ENCODE measurements at regions not wholly inside any gene's neighbourhood (a gene's known extent, or its start where the extent isn't known, plus 50 kb on each side); places are given as distances from the start of the nearest gene placed in this dataset.

DNA sequence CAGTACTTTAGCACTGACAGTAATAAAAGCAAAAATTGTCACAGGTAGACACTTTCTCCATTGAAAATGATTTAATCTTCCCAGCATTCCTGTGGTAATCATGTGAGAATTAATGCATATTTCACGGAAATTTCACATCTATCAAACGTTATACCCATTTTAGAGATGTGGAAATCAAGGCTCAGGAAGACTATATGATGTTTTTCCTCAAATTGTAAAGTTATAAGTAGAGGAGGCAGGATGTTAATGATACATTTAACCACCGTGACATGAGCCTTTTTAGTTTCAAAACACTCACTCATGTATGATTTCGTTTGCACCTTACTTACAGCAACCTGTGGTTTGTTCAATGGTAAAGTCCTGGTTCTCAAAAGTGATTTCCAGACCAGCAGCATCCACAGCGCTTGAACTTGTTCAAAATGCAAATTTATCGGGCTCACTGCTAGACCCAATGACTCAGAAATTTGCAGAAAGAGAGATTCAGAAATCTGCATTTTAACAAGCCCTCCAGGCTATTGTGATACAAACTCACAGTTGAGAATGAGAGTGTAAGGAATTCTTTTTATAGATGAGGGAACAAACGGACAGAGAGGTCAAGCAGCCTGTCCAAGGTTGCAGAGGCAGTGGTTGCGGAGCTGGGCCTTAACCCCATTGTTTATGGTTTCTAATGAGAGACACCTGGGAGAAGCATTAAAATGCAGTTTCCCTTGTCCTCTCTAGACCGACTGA is 654.8 kb upstream of the TBX3 start:
- DNase-seq: no peak

DNA sequence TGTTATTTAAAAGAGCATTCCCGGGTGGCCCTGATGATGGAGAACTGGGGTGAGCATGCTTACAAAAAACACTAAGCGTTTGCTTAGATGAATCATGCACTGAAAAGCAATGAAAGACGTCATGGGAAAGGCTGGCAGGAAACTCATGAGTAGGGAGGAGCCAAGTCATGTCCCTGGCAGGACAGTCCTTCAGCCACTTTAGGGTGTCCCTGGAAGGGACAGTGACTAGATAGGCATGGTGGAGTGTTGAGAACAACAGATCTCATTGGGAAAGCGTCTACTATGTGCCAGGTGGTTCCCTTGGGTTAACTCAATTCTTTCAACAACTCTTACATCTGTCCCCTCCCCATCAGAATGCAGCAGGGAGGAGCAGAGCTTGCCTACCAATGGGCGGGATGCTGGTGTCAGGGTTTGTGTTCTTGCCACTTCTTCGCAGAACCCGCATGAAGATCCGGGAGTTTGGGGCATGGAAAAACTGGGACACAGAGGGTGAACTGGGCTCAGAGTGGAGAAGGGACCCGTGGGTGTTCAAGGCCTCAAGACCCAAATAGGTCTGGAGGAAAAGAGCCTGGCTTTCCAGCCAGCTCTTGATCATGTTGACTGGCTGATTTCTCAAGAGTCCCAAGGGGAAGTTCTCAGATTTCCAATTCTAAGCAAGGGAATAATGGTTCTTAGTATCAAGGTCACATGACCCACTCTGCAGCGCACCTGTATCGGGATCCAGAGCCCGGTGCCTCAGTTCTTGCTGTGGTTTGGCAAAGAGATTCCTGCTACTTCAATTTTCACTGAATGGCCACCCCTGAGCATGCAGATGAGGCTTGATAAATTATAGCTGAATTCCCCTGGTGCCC is 653.9 kb upstream of the TBX3 start:
- peak; percentile 92 for DNase-seq

DNA sequence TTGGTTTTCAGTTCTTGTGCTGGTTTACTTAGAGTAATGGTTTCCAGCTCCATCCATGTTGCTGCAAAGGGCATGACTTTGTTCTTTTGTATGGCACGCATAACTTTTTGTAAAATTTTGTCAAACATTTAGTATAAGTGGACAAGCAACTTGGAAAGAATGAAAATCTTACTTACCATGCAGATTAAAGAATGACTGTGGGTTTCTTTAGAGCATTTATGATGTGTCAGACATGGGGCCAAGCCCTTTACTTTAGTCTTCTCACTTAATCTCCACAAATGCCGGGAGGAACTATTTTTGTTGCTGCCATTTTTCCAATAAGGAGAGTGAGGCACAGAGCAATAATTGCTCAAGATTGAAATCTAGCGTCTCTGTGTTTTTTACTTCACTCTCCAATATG is 652.5 kb upstream of the TBX3 start:
- no peak for DNase-seq

DNA sequence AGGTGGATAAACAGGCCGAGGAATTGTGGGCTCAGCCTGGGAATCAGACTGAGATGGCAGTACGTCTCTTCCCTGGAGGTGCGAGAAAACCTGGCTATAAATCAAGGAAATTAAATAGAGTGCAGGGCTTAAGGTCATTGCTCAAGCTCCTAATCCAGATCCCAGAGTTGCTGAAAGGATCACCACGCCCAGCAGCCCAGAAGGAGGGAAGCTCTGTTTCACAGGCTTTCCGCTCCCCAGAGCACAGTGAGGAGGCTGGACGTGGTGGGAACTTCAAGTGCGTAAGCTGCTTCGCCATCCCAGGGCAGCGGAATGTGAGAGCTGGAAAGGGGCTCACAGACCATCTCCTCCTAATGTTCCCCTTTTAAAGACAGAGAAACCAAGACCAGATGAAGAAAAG is 651.6 kb upstream of the TBX3 start:
- DNase-seq: no peak

DNA sequence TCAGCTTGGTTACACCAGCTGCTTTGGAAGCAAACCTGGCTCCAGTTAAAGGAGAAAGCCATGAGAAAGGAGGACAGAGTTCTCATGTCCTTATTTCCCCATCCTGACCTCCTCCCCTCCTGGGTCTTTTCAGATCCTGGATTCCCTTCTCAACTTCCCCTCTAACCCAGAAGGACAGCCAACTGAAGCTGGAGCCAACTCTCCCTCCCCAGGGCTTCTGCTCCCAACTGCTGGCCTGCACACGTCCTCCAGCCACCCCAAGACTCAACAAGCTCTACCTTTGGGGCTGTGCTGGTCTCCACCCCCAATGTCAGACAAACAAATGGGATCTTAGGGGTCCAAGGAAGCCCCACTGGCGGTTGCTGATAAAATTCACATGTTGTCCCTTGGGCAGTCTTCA is 651.1 kb upstream of the TBX3 start:
- no peak for DNase-seq

DNA sequence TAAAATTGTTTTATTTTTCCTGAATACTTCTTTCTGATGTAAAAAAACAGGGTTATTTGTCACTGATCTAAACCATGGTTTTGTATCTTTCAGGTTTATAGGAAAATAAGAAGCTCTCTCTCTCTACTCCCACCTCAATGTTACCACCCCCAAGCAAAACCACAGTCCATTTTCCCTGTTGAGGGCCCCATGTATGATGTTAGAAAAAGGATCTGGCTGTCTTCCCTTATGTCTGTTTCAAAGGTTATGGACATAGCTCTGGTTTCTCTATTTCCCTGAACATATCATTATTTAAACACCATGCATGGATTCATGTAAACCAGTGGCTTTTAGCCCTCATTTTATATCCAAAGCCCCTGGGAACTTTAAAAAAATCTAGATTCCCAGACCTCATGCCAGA is 649.0 kb upstream of the TBX3 start:
- DNase-seq: no peak

DNA sequence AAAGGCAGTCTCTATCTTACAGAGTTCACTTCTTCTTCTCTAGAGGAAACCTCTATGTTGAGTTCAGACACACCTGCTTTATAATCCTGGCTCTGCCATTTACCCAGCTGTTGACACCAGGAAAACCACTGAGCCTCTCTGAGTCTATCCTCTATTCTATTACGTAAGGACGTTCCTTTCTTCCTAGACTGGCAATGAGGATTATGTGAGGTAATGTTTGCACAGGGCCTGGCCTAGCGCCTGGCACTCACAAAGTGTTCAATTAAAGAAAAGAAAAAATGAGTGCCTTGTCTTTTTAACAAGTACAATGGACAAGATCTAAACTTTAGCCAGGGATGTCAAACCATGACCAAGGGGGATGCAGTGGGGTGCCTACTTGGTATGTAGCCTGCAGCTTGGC is 641.9 kb upstream of the TBX3 start:
- no peak for DNase-seq

DNA sequence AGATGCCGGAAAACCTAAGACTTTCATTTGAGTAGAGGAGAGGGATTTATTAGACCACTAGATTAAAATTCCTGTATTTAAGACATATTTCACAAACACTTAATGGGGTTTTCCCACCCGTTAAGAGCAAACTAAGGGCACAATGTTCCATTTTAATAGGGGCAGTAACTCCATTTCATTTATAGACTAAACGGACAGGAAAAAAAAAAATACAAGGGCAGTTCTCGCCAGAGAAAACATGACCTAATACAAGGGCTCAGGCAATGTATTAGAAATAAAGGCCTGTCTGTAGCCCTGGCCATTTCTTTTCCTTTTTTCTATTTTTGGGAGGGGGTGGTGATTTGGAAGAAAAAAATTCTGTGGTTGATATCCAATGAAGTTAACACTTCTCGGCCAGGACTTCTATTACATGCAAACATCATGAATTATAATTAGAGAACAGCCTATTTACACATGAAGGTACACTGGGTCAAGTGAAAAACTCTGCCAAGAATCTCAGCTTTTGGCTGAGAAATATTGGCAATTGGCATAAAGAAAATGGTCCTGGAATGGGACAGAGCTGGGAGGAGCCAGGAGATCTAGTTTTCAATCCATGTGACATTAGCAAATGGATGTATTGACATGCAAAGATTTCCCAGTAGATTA is 641.1 kb upstream of the TBX3 start:
- no peak for DNase-seq

DNA sequence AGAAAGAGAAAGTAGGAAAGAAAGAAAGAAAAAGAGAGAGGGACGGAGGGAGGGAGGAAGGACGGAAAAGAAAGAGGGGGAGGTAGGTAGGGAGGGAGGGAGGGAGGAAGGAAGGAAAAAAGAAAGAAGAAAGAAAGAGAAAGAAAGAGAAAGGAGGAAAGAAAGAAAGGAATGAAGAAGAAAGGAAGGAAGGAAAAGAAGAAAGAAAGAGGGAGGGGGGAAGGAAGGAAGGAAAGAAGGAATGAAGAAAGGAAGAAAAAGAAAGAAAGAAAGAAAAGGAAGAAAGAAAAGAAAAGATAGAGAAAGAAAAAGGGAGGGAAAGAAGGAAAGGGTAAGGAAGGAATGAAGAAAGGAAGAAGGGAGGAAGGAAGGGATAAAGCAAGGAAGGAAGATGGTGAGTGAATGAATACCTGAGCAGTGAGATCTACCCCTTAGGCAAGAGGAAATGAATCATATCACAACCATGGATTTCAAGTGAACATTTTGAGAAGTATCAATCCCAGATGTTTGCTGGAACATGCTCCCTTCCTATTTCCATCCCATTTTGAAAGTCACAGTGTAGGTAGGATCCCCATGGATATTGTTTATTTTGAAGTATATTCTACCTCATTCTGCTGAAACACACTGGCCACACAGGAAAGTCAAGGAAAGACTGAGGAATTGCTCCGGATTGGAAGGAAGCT is 639.4 kb upstream of the TBX3 start:
- DNase-seq: peak; percentile 85

DNA sequence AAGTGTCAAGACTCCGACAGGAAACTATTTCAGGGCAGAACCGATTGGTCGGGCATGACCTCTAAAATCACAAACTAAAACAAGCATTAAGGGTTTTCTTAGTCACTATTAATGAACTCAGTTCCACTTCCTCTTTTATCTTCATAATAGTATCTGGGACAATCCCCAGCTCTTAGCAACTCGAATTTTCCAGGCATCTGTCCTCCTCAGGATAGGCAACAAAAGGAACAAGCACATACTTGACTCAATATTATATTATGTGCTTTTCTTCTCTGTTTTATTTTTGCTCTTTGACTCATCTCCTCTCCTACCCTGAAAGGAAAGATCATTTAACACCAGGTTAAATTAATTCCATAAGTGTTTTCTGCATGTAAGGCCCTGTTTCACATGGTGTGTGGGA is 638.3 kb upstream of the TBX3 start:
- peak; percentile 74 for DNase-seq

DNA sequence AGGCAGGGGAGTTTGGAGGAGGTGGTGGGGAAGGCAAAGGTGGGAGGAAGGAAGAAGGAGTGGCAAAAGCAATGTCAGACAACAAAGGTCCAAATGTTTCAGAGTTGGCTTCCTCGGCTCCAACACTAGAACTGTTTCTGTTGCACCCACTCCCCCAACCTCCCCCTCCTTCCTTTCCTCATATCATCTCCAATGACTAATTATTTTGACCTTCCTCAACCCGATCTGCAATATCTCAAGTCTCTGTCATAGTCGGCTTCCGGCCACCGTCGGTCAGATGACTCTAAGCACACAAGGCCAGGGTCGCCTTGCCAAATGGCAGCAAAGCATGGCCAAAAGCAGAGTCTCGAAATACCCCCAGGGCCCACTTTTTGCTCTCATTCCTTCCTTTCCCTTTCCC is 637.0 kb upstream of the TBX3 start:
- no peak for DNase-seq

DNA sequence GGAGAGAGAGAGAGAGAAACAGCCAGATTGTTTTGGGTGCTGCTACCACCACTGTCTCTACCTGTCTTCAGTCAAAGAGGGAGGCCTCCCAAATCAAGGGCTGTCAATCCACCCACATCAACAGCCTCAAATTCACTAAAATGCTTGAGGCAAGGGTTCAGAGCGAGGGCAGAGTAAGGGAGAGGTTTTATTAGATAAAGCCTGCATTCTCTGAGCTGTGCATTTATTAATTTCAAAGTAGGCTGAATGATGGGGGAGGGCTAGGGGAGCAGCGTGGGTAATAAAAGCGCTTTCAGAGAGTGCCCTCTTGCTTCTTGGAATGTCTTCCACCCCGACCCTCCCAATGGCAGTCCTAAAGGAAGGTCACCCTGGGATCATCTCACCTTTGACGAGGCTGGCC is 636.5 kb upstream of the TBX3 start:
- no peak for DNase-seq

DNA sequence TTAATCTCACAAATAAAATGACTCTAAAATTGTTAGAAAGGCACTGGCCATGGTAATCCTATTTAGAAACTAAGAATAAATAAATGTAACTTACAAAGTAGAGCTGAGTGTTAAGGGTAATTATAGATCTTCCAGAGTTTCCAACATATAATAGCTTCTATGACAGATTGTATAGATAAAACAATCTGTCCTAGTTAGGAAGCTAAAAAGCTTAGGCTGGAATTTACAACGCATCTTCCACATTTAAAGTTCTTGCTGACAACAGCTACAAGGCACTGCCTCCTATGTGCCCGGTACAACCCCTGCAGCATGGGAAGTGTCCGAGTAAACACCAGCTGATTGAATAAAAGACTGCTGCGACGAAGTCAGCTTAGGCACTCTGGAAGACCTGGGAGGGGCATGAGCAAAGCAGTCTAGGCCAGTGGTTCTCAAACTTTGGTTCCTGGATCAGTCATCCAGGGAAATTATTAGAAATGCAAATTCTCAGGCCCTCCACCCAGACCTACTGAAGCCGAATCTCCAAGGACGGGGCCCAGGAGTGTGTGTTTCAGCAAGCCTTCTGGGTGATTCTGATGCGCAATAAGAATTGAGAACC is 635.6 kb upstream of the TBX3 start:
- DNase-seq: no peak

DNA sequence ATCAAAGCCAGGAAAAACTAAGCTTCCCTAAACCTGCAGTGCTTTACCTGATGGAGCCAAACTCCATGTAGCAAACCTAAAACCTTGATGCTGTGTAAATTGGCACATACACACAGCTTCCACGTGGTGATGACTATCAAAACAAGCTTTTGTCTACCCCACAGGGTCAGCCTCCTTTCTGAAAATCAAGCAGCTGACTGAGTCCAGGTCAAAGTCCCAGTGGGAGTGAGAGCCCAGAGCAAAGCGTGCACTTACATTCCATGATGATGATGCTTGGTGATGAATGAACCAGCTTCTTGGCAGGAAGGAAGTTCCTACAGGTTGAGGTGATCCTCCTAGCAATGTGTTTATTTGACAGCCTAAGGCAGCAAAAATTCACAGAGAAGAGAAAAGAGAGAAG is 630.0 kb upstream of the TBX3 start:
- peak; percentile 69 for DNase-seq

DNA sequence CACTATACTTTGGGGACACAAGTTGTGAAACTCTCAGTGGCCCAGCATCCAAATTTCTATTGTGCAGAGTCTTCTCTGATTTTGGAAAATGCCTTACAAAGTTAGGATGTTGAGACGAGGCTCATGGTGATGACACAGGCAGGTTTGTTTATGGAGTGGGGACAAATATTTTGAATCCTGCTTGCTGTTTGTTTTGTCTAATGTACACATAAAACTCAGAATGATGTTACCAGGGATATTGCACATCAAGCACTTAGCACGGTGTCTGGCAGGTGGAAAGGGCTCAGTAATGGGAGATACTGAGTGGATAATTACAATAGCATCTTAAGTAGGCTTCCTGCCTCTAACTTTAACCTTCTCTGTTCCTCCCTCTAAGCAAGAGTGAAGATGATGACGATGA is 628.9 kb upstream of the TBX3 start:
- no peak for DNase-seq

DNA sequence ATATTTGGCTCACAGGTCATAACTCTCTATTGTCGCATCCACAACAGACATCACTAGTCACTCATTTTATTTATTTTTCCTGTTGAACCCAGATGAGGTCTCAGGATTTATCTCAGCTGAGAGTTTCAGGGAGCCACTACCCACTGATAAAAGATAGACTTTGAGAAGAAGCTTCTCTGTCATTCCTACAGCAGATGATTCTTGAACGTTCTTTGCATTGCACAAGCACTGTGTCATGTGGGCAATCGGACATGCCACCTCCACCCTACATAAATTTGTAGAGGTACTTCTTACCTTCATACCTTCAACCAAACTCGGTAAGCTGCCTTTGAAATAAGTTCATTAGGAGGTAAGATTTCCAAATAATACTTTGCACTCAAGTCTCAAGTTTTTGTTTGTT is 627.9 kb upstream of the TBX3 start:
- DNase-seq: no peak

DNA sequence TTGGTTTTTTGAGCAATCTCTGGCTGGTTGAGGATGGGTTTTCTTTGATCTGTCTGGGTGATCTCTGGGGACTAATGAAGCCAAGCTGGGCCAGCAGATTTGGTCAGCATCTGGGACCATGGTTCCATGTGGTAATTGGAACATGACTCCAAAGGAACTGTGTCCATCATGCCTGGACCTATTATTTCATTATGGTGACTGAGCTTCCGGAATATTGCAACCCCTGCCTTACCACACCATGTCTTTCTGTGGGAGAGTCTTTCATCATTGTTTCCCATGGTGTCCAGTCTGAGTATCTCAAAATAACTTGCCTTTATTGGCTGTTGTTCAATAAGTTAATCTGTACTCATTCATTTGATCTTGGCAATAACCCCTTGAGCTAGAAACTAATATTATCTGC is 624.9 kb upstream of the TBX3 start:
- DNase-seq: no peak

DNA sequence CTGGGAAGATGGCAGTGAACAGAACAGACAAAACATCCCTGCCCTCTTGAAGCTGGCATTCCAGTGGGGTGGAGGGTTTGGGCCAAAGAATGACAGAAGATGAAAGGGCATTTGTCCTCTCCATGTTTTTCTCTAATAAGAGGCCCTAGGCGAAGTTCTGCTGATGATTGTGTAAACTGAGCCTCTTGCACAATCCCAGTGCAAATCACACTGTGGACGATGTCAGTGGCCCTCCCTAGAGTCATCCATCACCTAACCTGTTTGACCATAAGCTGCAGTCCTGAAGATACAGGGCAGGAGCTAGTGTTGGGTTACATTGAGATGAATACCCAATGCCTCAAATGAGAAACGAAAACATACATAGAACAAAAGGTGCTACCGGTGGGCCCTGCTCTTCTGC is 622.4 kb upstream of the TBX3 start:
- DNase-seq: no peak

DNA sequence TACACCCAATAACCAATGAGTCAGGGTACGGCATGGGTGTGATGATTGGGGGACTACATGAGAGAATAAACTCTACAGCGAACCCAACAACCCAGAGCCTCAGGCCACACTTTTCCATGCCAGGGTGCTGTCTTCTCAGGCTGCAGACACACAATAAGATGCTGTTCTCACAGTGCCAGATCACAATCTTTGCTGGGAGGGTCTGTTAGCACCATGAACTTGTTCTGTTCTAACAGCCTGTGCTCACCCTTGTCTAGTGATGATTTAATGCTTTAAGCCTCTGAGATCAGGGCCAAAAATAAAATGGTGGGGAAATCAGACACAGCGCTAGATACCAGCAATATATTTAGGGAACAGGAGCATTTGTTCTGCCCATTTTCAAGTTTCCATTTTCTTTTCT is 621.9 kb upstream of the TBX3 start:
- no peak for DNase-seq

DNA sequence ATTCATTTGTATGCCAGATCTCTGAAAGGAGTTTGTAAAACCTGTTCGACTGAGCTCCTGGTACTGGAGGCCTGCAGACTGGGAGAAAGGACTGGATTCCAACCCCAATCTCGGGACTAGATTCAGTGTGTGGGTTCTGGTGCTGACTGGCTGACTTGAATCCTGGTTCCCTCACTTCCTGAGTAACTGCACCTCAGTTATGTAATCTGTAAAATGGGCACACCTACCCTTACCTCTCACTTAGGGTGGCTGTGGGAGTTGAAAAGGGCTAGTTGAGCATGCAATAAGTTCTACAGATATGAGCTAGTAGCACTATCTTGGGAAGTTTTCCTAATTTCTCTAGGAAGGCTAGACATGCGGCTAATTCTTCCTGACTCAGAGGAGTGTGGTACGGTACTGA is 621.3 kb upstream of the TBX3 start:
- DNase-seq: no peak

DNA sequence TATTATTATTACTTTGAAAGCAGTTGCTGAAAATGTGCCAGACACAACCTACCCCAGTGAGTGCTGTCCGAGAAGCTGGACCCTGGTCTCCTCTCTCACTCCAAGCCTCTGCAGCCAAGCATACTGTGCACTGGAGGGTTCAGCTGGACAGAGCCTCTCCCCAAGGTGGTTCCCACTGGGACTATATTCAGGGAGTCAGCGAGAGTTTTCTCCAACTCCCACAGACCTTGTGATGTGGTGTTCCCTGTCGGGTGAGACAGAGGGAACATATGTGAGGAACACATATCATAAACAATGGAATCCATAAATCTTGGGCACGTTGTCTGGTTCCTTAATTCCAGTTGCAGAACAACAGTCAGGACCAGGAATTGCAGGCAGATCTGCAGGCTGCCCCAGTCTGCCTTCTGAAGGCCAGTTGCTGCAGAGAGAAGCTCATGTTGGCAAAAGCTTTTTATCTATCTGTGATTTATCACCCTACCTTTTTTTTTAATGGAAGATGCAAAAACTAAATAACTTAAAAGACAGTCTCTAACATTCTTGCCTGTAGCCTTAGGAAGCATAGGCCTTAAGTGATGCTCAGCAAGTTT is 619.8 kb upstream of the TBX3 start:
- DNase-seq: no peak

DNA sequence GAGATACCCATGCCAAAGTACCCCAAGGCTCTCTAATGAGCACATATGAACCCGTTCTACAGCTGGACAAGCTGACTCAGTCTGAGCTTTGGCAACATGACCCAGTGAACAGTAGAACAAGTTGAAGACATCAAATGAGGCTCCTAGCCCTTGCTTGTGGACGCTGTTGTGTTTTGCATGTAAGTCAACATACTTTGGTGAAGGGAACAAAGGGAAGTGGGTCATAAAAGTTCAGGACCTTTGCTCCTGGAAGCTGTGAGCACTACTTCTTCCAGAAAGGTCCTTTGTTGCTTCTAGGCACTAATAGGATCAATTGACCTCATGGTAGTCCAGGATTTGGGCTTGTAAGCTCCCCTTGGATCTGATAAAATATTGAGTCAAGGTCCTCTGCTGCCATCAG is 613.5 kb upstream of the TBX3 start:
- no peak for DNase-seq

All from HCEC 1CT (cell line).